K562 (cell line): ENCODE measurements at regions not wholly inside any gene's neighbourhood (a gene's known extent, or its start where the extent isn't known, plus 50 kb on each side); places are given as distances from the start of the nearest gene placed in this dataset.

ENCODE experiments used
- ATAC-seq: fragments of 200-7000 bp; cut with Tn5 transposase; 3 replicates; pipeline ENCODE4 v1.9.1; 2020; ENCODE audit warnings: moderate library complexity
- BruUV-seq: library from RNA; stranded (reverse); fragments of 400-500 nt; replicated peaks from 2 replicates; lab custom pipeline; 2021; lab: Mats Ljungman, UMichigan
- CTCF ChIA-PET: fragments of 300-600 bp; formaldehyde crosslinking; extraction: SDS; loops from one replicate; lab custom pipeline; 2021; ENCODE audit warnings: low intra/inter-chr PET ratio; lab: Yijun Ruan, JAX
- POLR2A ChIA-PET: fragments of 300-600, 350-650 bp; sonication (Branson Sonifier 250); formaldehyde crosslinking; extraction: SDS; loops from one replicate; lab custom pipeline; 2021; ENCODE audit warnings: antibody characterized with exemption, inconsistent platforms; lab: Yijun Ruan, JAX
- DNase-seq, 4 experiments: peaks; one replicate each; pipeline versions ENCODE4 v3.0.0 to v3.0.0-alpha.2; 2011 to 2018; ENCODE audit warnings: low spot score in 3 of 4, mixed read lengths in 3 of 4; ENCODE audit errors: extremely low read depth in 1 of 4
- FAIRE-seq: peaks from 2 replicates; lab custom pipeline; 2011; peaks lifted over from hg19 to GRCh38; lab: Jason Lieb, UNC
- H2AFZ ChIP-seq: 2 replicates; pipeline ENCODE4 v1.6.0; 2011; ENCODE audit warnings: low read depth, low read length, control low read depth, inconsistent platforms
- H3K27ac ChIP-seq: fragments of 200-600 bp; 3 replicates; pipeline ENCODE4 v1.8.0; 2011; ENCODE audit warnings: low read depth, mild to moderate bottlenecking, control low read depth, inconsistent platforms, low read length, moderate library complexity, mixed read lengths; ENCODE audit errors: extremely low read depth
- H3K27me3 ChIP-seq, 2 experiments: fragments of 300-600 bp in 1 of 2; 2 replicates in 1 of 2; 3 replicates in 1 of 2; pipeline versions ENCODE4 v1.6.0 to v1.8.0; 2011; ENCODE audit warnings: inconsistent platforms in 2 of 2, low read length in 2 of 2, mild to moderate bottlenecking in 1 of 2, mixed read lengths in 1 of 2, moderate library complexity in 1 of 2; ENCODE audit not compliant: control insufficient read depth in 2 of 2, insufficient read depth in 2 of 2
- H3K36me3 ChIP-seq: fragments of 300-600 bp; 3 replicates; pipeline ENCODE4 v1.8.0; 2011; ENCODE audit warnings: mild to moderate bottlenecking, low read length, inconsistent platforms; ENCODE audit not compliant: control insufficient read depth, insufficient read depth
- H3K4me1 ChIP-seq, 2 experiments: fragments of 200-600 bp in 1 of 2; replicated peaks in 1 of 2; 2 replicates in 1 of 2; 3 replicates in 1 of 2; pipeline versions ENCODE4 v1.5.1 to v1.8.0; 2011; ENCODE audit warnings: inconsistent platforms in 2 of 2, low read length in 2 of 2, mild to moderate bottlenecking in 1 of 2, mixed read lengths in 1 of 2, moderate library complexity in 1 of 2; ENCODE audit not compliant: control insufficient read depth in 2 of 2, insufficient read depth in 2 of 2
- H3K4me2 ChIP-seq: 2 replicates; pipeline ENCODE4 v1.6.1; 2011; ENCODE audit warnings: low read length, control low read depth, inconsistent platforms, mixed read lengths; ENCODE audit not compliant: insufficient read depth
- H3K4me3 ChIP-seq: fragments of 200-600 bp; sonication (generic), shearing (Covaris generic); 2 replicates; pipeline ENCODE4 v1.5.1; 2016; ENCODE audit warnings: control low read depth, inconsistent platforms
- H3K79me2 ChIP-seq: fragments of 200-600 bp; 3 replicates; pipeline ENCODE4 v1.8.0; 2011; ENCODE audit warnings: low read length, inconsistent platforms; ENCODE audit not compliant: control insufficient read depth, insufficient read depth
- H3K9ac ChIP-seq, 2 experiments: 2 replicates each; pipeline versions ENCODE4 v1.6.0 to v1.6.1; 2011; ENCODE audit warnings: low read depth in 2 of 2, low read length in 2 of 2, control low read depth in 1 of 2, inconsistent platforms in 1 of 2, mild to moderate bottlenecking in 1 of 2, mixed read lengths in 1 of 2; ENCODE audit not compliant: insufficient read depth in 1 of 2
- H3K9me1 ChIP-seq: one replicate; pipeline ENCODE4 v1.6.0; 2011; ENCODE audit warnings: inconsistent platforms, mild to moderate bottlenecking, low read length, moderate library complexity; ENCODE audit not compliant: control insufficient read depth, insufficient read depth
- H3K9me3 ChIP-seq: replicated peaks from 2 replicates; pipeline ENCODE4 v1.5.1; 2011; ENCODE audit warnings: low read depth, low read length, inconsistent platforms; ENCODE audit not compliant: control insufficient read depth, insufficient read depth
- H4K20me1 ChIP-seq: replicated peaks from 2 replicates; pipeline ENCODE4 v1.6.1; 2011; ENCODE audit warnings: low read length, inconsistent platforms, mixed read lengths; ENCODE audit not compliant: control insufficient read depth, insufficient read depth
- BRD4 ChIP-seq: fragments of 200-600 bp; sonication (generic); IDR thresholded peaks from 2 replicates; pipeline ENCODE4 v1.6.1; 2017; ENCODE audit warnings: inconsistent platforms
- C11orf30 ChIP-seq: fragments of 450-650 bp; IDR thresholded peaks from 2 replicates; pipeline ENCODE4 v1.6.1; 2016; ENCODE audit warnings: low read depth, mild to moderate bottlenecking
- CCNT2 ChIP-seq: IDR thresholded peaks from 2 replicates; pipeline ENCODE4 v1.6.1; 2011; ENCODE audit warnings: borderline replicate concordance, low read depth, mild to moderate bottlenecking, moderate library complexity, mixed read lengths, low read length; ENCODE audit not compliant: insufficient read length; ENCODE audit errors: extremely low read depth
- HMGN3 ChIP-seq: IDR thresholded peaks from 2 replicates; pipeline ENCODE4 v1.6.1; 2011; ENCODE audit warnings: borderline replicate concordance, low read depth, mild to moderate bottlenecking, mixed read lengths, low read length; ENCODE audit not compliant: insufficient read length; ENCODE audit errors: extremely low read depth
- ILF3 ChIP-seq: fragments of 450-650 bp; IDR thresholded peaks from 2 replicates; pipeline ENCODE4 v1.6.1; 2018; ENCODE audit warnings: antibody characterized with exemption, mild to moderate bottlenecking, moderate library complexity, borderline replicate concordance
- IRF2 ChIP-seq: sonication (generic); formaldehyde crosslinking; IDR thresholded peaks from 2 replicates; pipeline ENCODE4 v1.8.1; 2022; ENCODE audit warnings: mild to moderate bottlenecking, missing genetic modification reagents
- NRF1 ChIP-seq, 2 experiments: fragments of 450-650 bp; IDR thresholded peaks in 1 of 2; conservative IDR thresholded peaks in 1 of 2; 2 replicates each; pipeline ENCODE4 v1.6.1; 2014; ENCODE audit warnings: mild to moderate bottlenecking in 2 of 2
- RBM22 ChIP-seq: fragments of 200-400 bp; formaldehyde crosslinking; IDR thresholded peaks from 2 replicates; pipeline ENCODE4 v1.6.1; 2018; ENCODE audit warnings: low read length, low read depth; ENCODE audit not compliant: poor library complexity, severe bottlenecking
- SMARCA5 ChIP-seq: fragments of 450-650 bp; IDR thresholded peaks from 2 replicates; pipeline ENCODE4 v1.6.1; 2016
- TBP ChIP-seq: optimal IDR thresholded peaks from 2 replicates; pipeline ENCODE3; 2011; ENCODE audit warnings: low read depth, low read length, improper control_type of control experiment
- THRAP3 ChIP-seq: fragments of 450-650 bp; IDR thresholded peaks from 2 replicates; pipeline ENCODE4 v1.6.1; 2016; ENCODE audit warnings: mild to moderate bottlenecking, inconsistent platforms, borderline replicate concordance
- XRCC4 ChIP-seq: IDR thresholded peaks from one replicate; pipeline ENCODE4 v1.6.1; 2011; ENCODE audit not compliant: insufficient read depth, insufficient read length; ENCODE audit errors: extremely low read depth
- ZC3H11A ChIP-seq: IDR thresholded peaks from 2 replicates; pipeline ENCODE4 v1.6.1; 2012; ENCODE audit warnings: low read depth, low read length, improper control_type of control experiment
- ZFX ChIP-seq: sonication (generic); formaldehyde crosslinking; IDR thresholded peaks from 2 replicates; pipeline ENCODE4 v1.8.0; 2022; ENCODE audit warnings: mild to moderate bottlenecking, missing genetic modification reagents, moderate library complexity
- ZNF184 ChIP-seq: sonication (generic); formaldehyde crosslinking; IDR thresholded peaks from 2 replicates; pipeline ENCODE4 v1.5.0; 2020; ENCODE audit warnings: missing genetic modification reagents
- ZNF224 ChIP-seq: sonication (generic); formaldehyde crosslinking; IDR thresholded peaks from 2 replicates; pipeline ENCODE4 v1.8.0; 2022; ENCODE audit warnings: mild to moderate bottlenecking, missing genetic modification reagents
- ZNF444 ChIP-seq: fragments of 250-450 bp; sonication (Bioruptor Pico); IDR thresholded peaks from 2 replicates; pipeline ENCODE4 v1.4.0; 2020; ENCODE audit warnings: mild to moderate bottlenecking, moderate library complexity
- ZNF717 ChIP-seq: fragments of 250-450 bp; sonication (Bioruptor Pico); IDR thresholded peaks from 2 replicates; pipeline ENCODE4 v1.5.0; 2021
- WGBS: fragments of 100-300 bp; shearing (Covaris generic); methylation state at CpG from one replicate; pipeline ENCODE4 v1.1.6; 2016; ENCODE audit warnings: low coverage, mixed read lengths; ENCODE audit not compliant: insufficient coverage; ENCODE audit errors: missing lambda C conversion rate; 5-methylcytosine and 5-hydroxymethylcytosine counted together
- in situ Hi-C: fragments of 300-500 bp; cut with MboI; formaldehyde crosslinking; loops from 4 replicates; pipeline ENCODE4 v1.15.0; 2018; ENCODE audit warnings: inconsistent platforms, mixed read lengths
- intact Hi-C: fragments of 100-400 bp; cut with micrococcal nuclease; formaldehyde crosslinking; loops from 2 replicates; pipeline ENCODE4 v1.14.2; 2022
- TF ChIP-seq, protein P1 (sequence below): fragments of 250-450 bp; sonication (Bioruptor Pico); IDR thresholded peaks from 2 replicates; pipeline ENCODE4 v1.8.0; 2021; ENCODE audit warnings: moderate library complexity, mild to moderate bottlenecking, inconsistent platforms

DNA sequence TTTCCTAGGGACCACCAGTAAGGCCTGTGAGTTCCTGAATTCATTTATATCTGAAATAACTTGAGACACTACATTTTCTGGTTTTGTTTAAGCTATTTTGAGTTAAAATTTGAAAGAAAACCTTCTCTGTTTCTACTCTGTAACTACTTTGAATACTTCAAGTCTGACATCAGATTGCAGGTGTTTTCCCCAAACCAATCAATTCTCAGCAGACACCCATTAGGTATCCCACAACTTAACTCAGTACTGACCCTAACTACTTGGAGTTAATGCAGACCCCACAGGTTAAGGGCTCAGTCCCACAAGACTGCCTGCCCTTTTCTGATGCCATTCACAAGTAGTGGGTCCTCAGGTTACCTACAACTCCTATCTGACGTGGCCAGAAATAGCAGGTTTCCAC, 1100.0 kb upstream of the SLIT2 start (continued):
- TF ChIP-seq CCNT2: no peak
- TF ChIP-seq NRF1 (conservative IDR thresholded peaks at IDR 0.05 in 1 of 2, IDR thresholded peaks at IDR 0.05 in 1 of 2): no peak
- TF ChIP-seq TBP: no peak
- no peak for TF ChIP-seq SMARCA5
- TF ChIP-seq ZNF184: no peak
- no peak for TF ChIP-seq C11orf30
- TF ChIP-seq, protein P1, sequence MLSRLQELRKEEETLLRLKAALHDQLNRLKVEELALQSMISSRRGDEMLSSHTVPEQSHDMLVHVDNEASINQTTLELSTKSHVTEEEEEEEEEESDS (CRISPR knock-in tag): no peak

GRCh38 chr4:19146038-19146437, 1105.7 kb upstream of the SLIT2 start:
- H3K9ac ChIP-seq: no peak overlapping the region
- no peaks in the 10 kb centered on the region for H3K79me2 ChIP-seq
- no peaks in the 10 kb centered on the region for H4K20me1 ChIP-seq
- TF ChIP-seq XRCC4 (no peak), ZNF444 (no peak), ZFX (CRISPR knock-in tag) (no peak), ZC3H11A (no peak), IRF2 (CRISPR knock-in tag) (no peak), ILF3 (no peak), HMGN3 (no peak), BRD4 (no peak), ZNF717 (CRISPR knock-in tag) (no peak), ZNF224 (no peak), THRAP3 (no peak), RBM22 (no peak)
- intact Hi-C loops: no loop called here
- DNase-seq (no peak), FAIRE-seq (no peak), ATAC-seq (no peak)
- no TSS peak for BruUV-seq
- no peaks in the 10 kb centered on the region for H3K9me3 ChIP-seq
- POLR2A ChIA-PET: no interaction called here
- CTCF ChIA-PET: no interaction called here
- H3K27ac ChIP-seq: no peak overlapping the region
- no peaks in the 10 kb centered on the region for H3K4me1 ChIP-seq
- WGBS: 0% methylated on average over 3 of the region's 3 CpGs
- in situ Hi-C loops: no loop called here
- no peak overlapping the region for H3K4me3 ChIP-seq
- no peaks in the 10 kb centered on the region for H3K36me3 ChIP-seq
- no peaks in the 10 kb centered on the region for H3K27me3 ChIP-seq
- no peak overlapping the region for H2AFZ ChIP-seq
- no peak overlapping the region for H3K4me2 ChIP-seq
- H3K9me1 ChIP-seq: no peaks in the 10 kb centered on the region
